CD14-positive monocyte (primary cell): ENCODE measurements at regions not wholly inside any gene's neighbourhood (a gene's known extent, or its start where the extent isn't known, plus 50 kb on each side); places are given as distances from the start of the nearest gene placed in this dataset.

ENCODE experiments used
- DNase-seq, 3 donors: peaks; one replicate each; pipeline ENCODE4 v3.0.0-alpha.2; 2011 to 2022
- H2AFZ ChIP-seq: 2 replicates; pipeline ENCODE4 v1.6.0; 2012; ENCODE audit warnings: mild to moderate bottlenecking, low read depth, low read length, inconsistent platforms; ENCODE audit not compliant: insufficient read depth, poor library complexity, severe bottlenecking
- H3K27ac ChIP-seq, 2 donors: 1 replicate in 1 of 2; 2 replicates in 1 of 2; pipeline ENCODE4 v1.5.1; 2012 to 2013; ENCODE audit warnings: low read length in 2 of 2, control low read depth in 1 of 2, inconsistent platforms in 1 of 2, low read depth in 1 of 2, mild to moderate bottlenecking in 1 of 2
- H3K27me3 ChIP-seq, 2 donors: one replicate each; pipeline versions ENCODE4 v1.6.0 to v1.6.1; 2011 to 2013; ENCODE audit warnings: low read length in 2 of 2; ENCODE audit not compliant: control insufficient read depth in 2 of 2, insufficient read depth in 2 of 2
- H3K36me3 ChIP-seq, 2 donors: replicated peaks in 1 of 2; 1 replicate in 1 of 2; 2 replicates in 1 of 2; pipeline versions ENCODE4 v1.5.1 to v1.6.1; 2012 to 2013; ENCODE audit warnings: low read length in 2 of 2, control low read depth in 1 of 2, inconsistent platforms in 1 of 2, mild to moderate bottlenecking in 1 of 2; ENCODE audit not compliant: insufficient read depth in 2 of 2, control insufficient read depth in 1 of 2
- H3K4me1 ChIP-seq, 2 donors: 1 replicate in 1 of 2; 2 replicates in 1 of 2; pipeline versions ENCODE4 v1.5.1 to v1.6.1; 2012 to 2013; ENCODE audit warnings: low read length in 2 of 2, control low read depth in 1 of 2, inconsistent platforms in 1 of 2, mild to moderate bottlenecking in 1 of 2, moderate library complexity in 1 of 2; ENCODE audit not compliant: insufficient read depth in 2 of 2, control insufficient read depth in 1 of 2
- H3K4me2 ChIP-seq: replicated peaks from 2 replicates; pipeline ENCODE3; 2012; ENCODE audit warnings: low read length, moderate library complexity, mild to moderate bottlenecking; ENCODE audit not compliant: poor library complexity, severe bottlenecking; ENCODE audit errors: extremely low read depth
- H3K4me3 ChIP-seq, 3 experiments: fragments of 200-600 bp in 1 of 3; sonication (generic) in 1 of 3; replicated peaks in 1 of 3; 1 replicate in 2 of 3; 2 replicates in 1 of 3; pipeline ENCODE4 v1.5.1; 2011 to 2013; ENCODE audit warnings: low read length in 3 of 3, mild to moderate bottlenecking in 3 of 3, control low read depth in 2 of 3, low read depth in 2 of 3, inconsistent platforms in 1 of 3, moderate library complexity in 1 of 3
- H3K79me2 ChIP-seq: 2 replicates; pipeline ENCODE4 v1.6.0; 2012; ENCODE audit warnings: mild to moderate bottlenecking, control low read depth, inconsistent platforms, low read length, moderate library complexity; ENCODE audit not compliant: insufficient read depth
- H3K9ac ChIP-seq: 2 replicates; pipeline ENCODE4 v1.6.0; 2017; ENCODE audit warnings: low read length, mild to moderate bottlenecking; ENCODE audit not compliant: insufficient read depth, poor library complexity, severe bottlenecking
- H3K9me3 ChIP-seq, 2 donors: replicated peaks in 1 of 2; 1 replicate in 1 of 2; 2 replicates in 1 of 2; pipeline versions ENCODE4 v1.5.1 to v1.6.1; 2012 to 2013; ENCODE audit warnings: low read length in 2 of 2, control low read depth in 1 of 2; ENCODE audit not compliant: control insufficient read depth in 1 of 2, insufficient read depth in 1 of 2
- H4K20me1 ChIP-seq: 2 replicates; pipeline ENCODE4 v1.6.0; 2012; ENCODE audit warnings: mild to moderate bottlenecking, low read length, control low read depth, moderate library complexity; ENCODE audit not compliant: insufficient read depth
- H3K27ac Mint-ChIP-seq, 7 donors: one replicate each; pipeline ENCODE4 v1.8.0; 2020; ENCODE audit warnings: mild to moderate bottlenecking in 7 of 7, mixed read lengths in 7 of 7, moderate library complexity in 6 of 7, inconsistent platforms in 2 of 7
- H3K27me3 Mint-ChIP-seq, 3 donors: one replicate each; pipeline ENCODE4 v1.8.0; 2021 to 2022; ENCODE audit warnings: low read depth in 3 of 3, mild to moderate bottlenecking in 3 of 3, mixed read lengths in 3 of 3, moderate library complexity in 3 of 3, inconsistent platforms in 1 of 3
- H3K36me3 Mint-ChIP-seq, 2 donors: one replicate each; pipeline ENCODE4 v1.8.0; 2020; ENCODE audit warnings: mixed read lengths in 2 of 2, inconsistent platforms in 1 of 2, mild to moderate bottlenecking in 1 of 2
- H3K4me1 Mint-ChIP-seq: one replicate; pipeline ENCODE4 v1.8.0; 2020; ENCODE audit warnings: mild to moderate bottlenecking, mixed read lengths
- H3K4me3 Mint-ChIP-seq, 2 donors: one replicate each; pipeline ENCODE4 v1.8.0; 2020; ENCODE audit warnings: mild to moderate bottlenecking in 2 of 2, mixed read lengths in 2 of 2, moderate library complexity in 1 of 2
- H3K9me3 Mint-ChIP-seq, 7 donors: one replicate each; pipeline ENCODE4 v1.8.0; 2020 to 2022; ENCODE audit warnings: mixed read lengths in 7 of 7, mild to moderate bottlenecking in 6 of 7, moderate library complexity in 6 of 7, inconsistent platforms in 2 of 7
- CTCF ChIP-seq: fragments of 200-600 bp; IDR thresholded peaks from one replicate; pipeline ENCODE4 v1.8.0; 2022; ENCODE audit warnings: antibody characterized with exemption, mild to moderate bottlenecking
- WGBS: methylation state at CpG from one replicate; pipeline ENCODE4 v1.1.5; 2013; ENCODE audit warnings: missing lambda C conversion rate; ENCODE audit not compliant: insufficient coverage; 5-methylcytosine and 5-hydroxymethylcytosine counted together
- intact Hi-C, 2 donors: fragments of 100-400 bp; cut with micrococcal nuclease; formaldehyde crosslinking; loops; one replicate each; pipeline versions ENCODE4 v1.15.0 to v1.15.1; 2023

- intact Hi-C loops, result no loop called here
- no peak for TF ChIP-seq CTCF
Observed at GRCh38 chr14:30082486-30082885, 154.8 kb upstream of the PRKD1 start.

GRCh38 chr14:30084811-30085210, 157.2 kb upstream of the PRKD1 start:
- Histone ChIP-seq H4K20me1 (no peaks in the 10 kb centered on the region), H3K27ac (no peak overlapping the region), H3K4me2 (no peak overlapping the region), H3K27me3 (no peaks in the 10 kb centered on the region), H2AFZ (no peak overlapping the region), H3K79me2 (no peaks in the 10 kb centered on the region), H3K9me3 (peaks cover 13 to 20% of the 10 kb centered on the region in 2 donors), H3K9ac (no peak overlapping the region), H3K36me3 (no peaks in the 10 kb centered on the region), H3K4me3 (no peak overlapping the region), H3K4me1 (no peaks in the 10 kb centered on the region)
- Mint-ChIP-seq H3K4me1 (no peaks in the 10 kb centered on the region), H3K27me3 (no peaks in the 10 kb centered on the region), H3K27ac (no peak overlapping the region), H3K36me3 (no peaks in the 10 kb centered on the region), H3K9me3 (peaks cover 2 to 21% (median 13%) of the 10 kb centered on the region in 7 donors), H3K4me3 (no peak overlapping the region)
- intact Hi-C loops, result no loop called here
- no peak for TF ChIP-seq CTCF
- WGBS, result 95% methylated on average over 2 of the region's 3 CpGs
- no peak for DNase-seq

More at GRCh38 chr14:30082486-30082885, 154.8 kb upstream of the PRKD1 start:
- H3K27me3 ChIP-seq, result no peaks in the 10 kb centered on the region
- H4K20me1 ChIP-seq, result no peaks in the 10 kb centered on the region
- no peak overlapping the region for H3K4me3 ChIP-seq
- no peak overlapping the region for H3K4me2 ChIP-seq
- no peaks in the 10 kb centered on the region for H3K4me1 ChIP-seq
- H3K4me3 Mint-ChIP-seq, result no peak overlapping the region
- WGBS, result no CpG with 5 or more reads among the region's 1 CpG
- no peaks in the 10 kb centered on the region for H3K27me3 Mint-ChIP-seq
- no peaks in the 10 kb centered on the region for H3K36me3 Mint-ChIP-seq
- peaks cover 2 to 21% (median 6%) of the 10 kb centered on the region in 7 donors for H3K9me3 Mint-ChIP-seq
- no peak overlapping the region for H2AFZ ChIP-seq
- H3K27ac ChIP-seq, result no peak overlapping the region
- no peak overlapping the region for H3K27ac Mint-ChIP-seq
- peaks cover 13 to 16% of the 10 kb centered on the region in 2 donors for H3K9me3 ChIP-seq
- H3K9ac ChIP-seq, result no peak overlapping the region
- no peaks in the 10 kb centered on the region for H3K36me3 ChIP-seq
- DNase-seq, result no peak
- no peaks in the 10 kb centered on the region for H3K4me1 Mint-ChIP-seq
- H3K79me2 ChIP-seq, result no peaks in the 10 kb centered on the region
